Natural killer cell (primary cell): ENCODE measurements at regions not wholly inside any gene's neighbourhood (a gene's known extent, or its start where the extent isn't known, plus 50 kb on each side); places are given as distances from the start of the nearest gene placed in this dataset.

Source experiments
- ATAC-seq, 3 donors: fragments of 150-1000 bp in 2 of 3; fragments of 200-7000 bp in 1 of 3; cut with Tn5 transposase; 1 replicate in 1 of 3; 2 replicates in 2 of 3; pipeline ENCODE4 v1.10.0; 2021; ENCODE audit warnings: mild to moderate bottlenecking in 2 of 3, moderate library complexity in 2 of 3
- DNase-seq, 2 donors: peaks; one replicate each; pipeline versions ENCODE4 v3.0.0 to v3.0.0-alpha.2; 2013 to 2021; ENCODE audit warnings: mixed read lengths in 1 of 2
- H3K27ac ChIP-seq: one replicate; pipeline ENCODE4 v1.5.1; 2013; ENCODE audit warnings: mild to moderate bottlenecking, low read length
- H3K27me3 ChIP-seq: one replicate; pipeline ENCODE4 v1.6.1; 2013; ENCODE audit warnings: low read length; ENCODE audit not compliant: control insufficient read depth, insufficient read depth
- H3K36me3 ChIP-seq: one replicate; pipeline ENCODE4 v1.6.1; 2013; ENCODE audit warnings: low read length; ENCODE audit not compliant: control insufficient read depth, insufficient read depth
- H3K4me1 ChIP-seq: one replicate; pipeline ENCODE4 v1.6.1; 2013; ENCODE audit warnings: low read length; ENCODE audit not compliant: control insufficient read depth, insufficient read depth
- H3K4me3 ChIP-seq: one replicate; pipeline ENCODE4 v1.5.1; 2013; ENCODE audit warnings: low read length
- H3K9me3 ChIP-seq: one replicate; pipeline ENCODE4 v1.6.1; 2013; ENCODE audit warnings: low read length; ENCODE audit not compliant: control insufficient read depth, insufficient read depth
- H3K27ac Mint-ChIP-seq, 2 donors: one replicate each; pipeline ENCODE4 v1.8.0; 2022; ENCODE audit warnings: mild to moderate bottlenecking in 2 of 2, mixed read lengths in 2 of 2, moderate library complexity in 1 of 2
- H3K27me3 Mint-ChIP-seq, 2 donors: one replicate each; pipeline ENCODE4 v1.8.0; 2022; ENCODE audit warnings: low read depth in 2 of 2, mixed read lengths in 2 of 2
- H3K36me3 Mint-ChIP-seq: one replicate; pipeline ENCODE4 v1.8.0; 2022; ENCODE audit warnings: mixed read lengths
- H3K4me1 Mint-ChIP-seq, 2 donors: one replicate each; pipeline ENCODE4 v1.8.0; 2022; ENCODE audit warnings: mixed read lengths in 2 of 2
- H3K4me3 Mint-ChIP-seq: one replicate; pipeline ENCODE4 v1.8.0; 2022; ENCODE audit warnings: mild to moderate bottlenecking, moderate library complexity, mixed read lengths
- H3K9me3 Mint-ChIP-seq, 2 donors: one replicate each; pipeline ENCODE4 v1.8.0; 2022; ENCODE audit warnings: mixed read lengths in 2 of 2
- CTCF ChIP-seq: fragments of 200-600 bp; IDR thresholded peaks from one replicate; pipeline ENCODE4 v1.8.0; 2022; ENCODE audit warnings: antibody characterized with exemption
- WGBS: methylation state at CpG from one replicate; pipeline ENCODE4 v1.1.7; 2013; ENCODE audit warnings: missing lambda C conversion rate; ENCODE audit not compliant: insufficient coverage; 5-methylcytosine and 5-hydroxymethylcytosine counted together
- intact Hi-C: fragments of 100-400 bp; cut with micrococcal nuclease; formaldehyde crosslinking; loops from one replicate; pipeline ENCODE4 v1.14.2; 2022

DNA sequence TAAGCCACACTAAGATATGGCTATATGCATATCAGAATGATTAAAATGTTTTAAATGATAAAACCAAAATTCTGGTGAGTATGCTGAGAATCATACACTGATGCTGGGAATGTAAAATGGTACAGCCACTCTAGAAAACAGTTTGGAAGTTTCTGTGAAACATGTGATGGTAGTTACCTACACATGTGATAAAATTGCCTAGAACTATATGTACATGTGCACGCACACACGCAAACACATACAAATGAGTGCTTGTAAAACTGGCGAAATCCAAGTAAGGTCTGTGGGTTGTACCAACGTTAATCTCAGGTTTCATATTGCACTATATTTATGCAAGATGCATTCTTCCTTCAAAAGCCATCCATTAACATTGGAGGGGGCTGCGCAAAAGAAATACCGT, 195.0 kb upstream of the RAB6C start:
- Histone ChIP-seq H3K9me3 (no peaks in the 10 kb centered on the region), H3K4me3 (no peak overlapping the region), H3K27ac (no peak overlapping the region), H3K4me1 (no peaks in the 10 kb centered on the region), H3K27me3 (no peaks in the 10 kb centered on the region), H3K36me3 (no peaks in the 10 kb centered on the region)
- 98% methylated on average over 6 of the region's 6 CpGs for WGBS
- Mint-ChIP-seq H3K4me1 (no peaks in the 10 kb centered on the region), H3K27ac (no peak overlapping the region), H3K27me3 (peaks cover 0 to 3% of the 10 kb centered on the region in 2 donors), H3K4me3 (no peak overlapping the region), H3K9me3 (no peaks in the 10 kb centered on the region), H3K36me3 (no peaks in the 10 kb centered on the region)
- intact Hi-C loops: no loop called here
- no peak for ATAC-seq
- DNase-seq: no peak
- TF ChIP-seq CTCF: no peak

- Mint-ChIP-seq H3K27ac (no peak overlapping the region), H3K4me3 (no peak overlapping the region), H3K27me3 (peaks cover 0 to 3% of the 10 kb centered on the region in 2 donors), H3K9me3 (no peaks in the 10 kb centered on the region), H3K4me1 (no peaks in the 10 kb centered on the region), H3K36me3 (no peaks in the 10 kb centered on the region)
- H3K4me3 ChIP-seq: no peak overlapping the region
- no peaks in the 10 kb centered on the region for H3K27me3 ChIP-seq
- no peaks in the 10 kb centered on the region for H3K9me3 ChIP-seq
- no peaks in the 10 kb centered on the region for H3K4me1 ChIP-seq
- H3K36me3 ChIP-seq: no peaks in the 10 kb centered on the region
- TF ChIP-seq CTCF: no peak
- intact Hi-C loops: no loop called here
- H3K27ac ChIP-seq: no peak overlapping the region
- ATAC-seq (no peak), DNase-seq (no peak)
- WGBS: 93% methylated on average over 12 of the region's 12 CpGs
Measured at GRCh38 chr2:129791712-129792111, 187.8 kb upstream of the RAB6C start.

DNA sequence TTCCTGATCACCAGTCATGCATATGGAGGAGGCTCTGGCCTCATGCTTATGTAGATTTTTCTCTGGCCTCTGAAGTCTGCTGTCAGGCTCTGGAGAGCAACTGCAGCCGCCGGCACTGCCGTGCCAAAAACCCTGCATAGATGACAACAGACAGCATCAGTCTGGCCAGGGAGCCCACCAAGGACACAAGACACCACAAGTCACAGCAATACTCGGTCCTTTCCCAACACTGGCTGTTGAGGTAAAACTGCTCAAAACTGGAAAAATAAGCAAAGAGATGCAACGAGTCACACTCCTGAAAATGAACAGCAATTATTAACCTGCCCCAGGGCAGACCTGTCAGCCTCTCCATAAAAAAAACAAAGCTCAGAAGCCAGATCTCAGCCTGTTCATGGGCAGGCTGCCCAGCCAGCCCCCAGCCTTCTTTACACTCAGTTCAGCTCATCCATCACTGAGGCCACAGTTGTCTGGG, 186.0 kb upstream of the RAB6C start:
- H3K9me3 Mint-ChIP-seq: no peaks in the 10 kb centered on the region
- Histone ChIP-seq H3K36me3 (no peaks in the 10 kb centered on the region), H3K27ac (no peak overlapping the region), H3K27me3 (no peaks in the 10 kb centered on the region), H3K9me3 (no peaks in the 10 kb centered on the region), H3K4me3 (no peak overlapping the region), H3K4me1 (no peaks in the 10 kb centered on the region)
- H3K4me3 Mint-ChIP-seq: no peak overlapping the region
- WGBS: 87% methylated on average over 5 of the region's 5 CpGs
- intact Hi-C loops: no loop called here
- no peaks in the 10 kb centered on the region for H3K4me1 Mint-ChIP-seq
- DNase-seq (no peak), ATAC-seq (no peak)
- peaks cover 0 to 3% of the 10 kb centered on the region in 2 donors for H3K27me3 Mint-ChIP-seq
- H3K36me3 Mint-ChIP-seq: no peaks in the 10 kb centered on the region
- H3K27ac Mint-ChIP-seq: no peak overlapping the region
- no peak for TF ChIP-seq CTCF

- no peaks in the 10 kb centered on the region for H3K36me3 ChIP-seq
- H3K4me3 ChIP-seq: no peak overlapping the region
- WGBS: 69% methylated on average over 5 of the region's 5 CpGs
- H3K9me3 Mint-ChIP-seq: no peaks in the 10 kb centered on the region
- no peak for DNase-seq
- no peaks in the 10 kb centered on the region for H3K36me3 Mint-ChIP-seq
- TF ChIP-seq CTCF: no peak
- H3K27ac Mint-ChIP-seq: no peak overlapping the region
- H3K4me1 Mint-ChIP-seq: no peaks in the 10 kb centered on the region
- H3K27me3 ChIP-seq: no peaks in the 10 kb centered on the region
- no peak for ATAC-seq
- no peak overlapping the region for H3K4me3 Mint-ChIP-seq
- no peaks in the 10 kb centered on the region for H3K9me3 ChIP-seq
- intact Hi-C loops: no loop called here
- no peak overlapping the region for H3K27ac ChIP-seq
- peaks cover 0 to 3% of the 10 kb centered on the region in 2 donors for H3K27me3 Mint-ChIP-seq
- H3K4me1 ChIP-seq: no peaks in the 10 kb centered on the region
Measured at GRCh38 chr2:129794116-129794515, 185.3 kb upstream of the RAB6C start.
